Calu3 (cell line): ENCODE measurements at regions not wholly inside any gene's neighbourhood (a gene's known extent, or its start where the extent isn't known, plus 50 kb on each side); places are given as distances from the start of the nearest gene placed in this dataset.

Experiments used
- BruUV-seq: library from RNA; stranded (reverse); fragments of 400-500 nt; replicated peaks from 2 replicates; lab custom pipeline; 2021; lab: Mats Ljungman, UMichigan
- CTCF ChIA-PET: fragments of 300-600 bp; sonication (Branson Sonifier 250); formaldehyde crosslinking; loops from one replicate; lab custom pipeline; 2022; ENCODE audit warnings: antibody characterized with exemption; lab: Charles Lee
- DNase-seq: peaks from one replicate; pipeline ENCODE4 v3.0.0; 2022
- H3K27ac Mint-ChIP-seq: one replicate; pipeline ENCODE4 v1.8.0; 2022; ENCODE audit warnings: mixed read lengths; ENCODE audit not compliant: unreplicated experiment
- H3K27me3 Mint-ChIP-seq: one replicate; pipeline ENCODE4 v1.8.0; 2022; ENCODE audit warnings: mixed read lengths; ENCODE audit not compliant: unreplicated experiment
- H3K36me3 Mint-ChIP-seq: one replicate; pipeline ENCODE4 v1.8.0; 2022; ENCODE audit warnings: mild to moderate bottlenecking, moderate library complexity, mixed read lengths; ENCODE audit not compliant: insufficient read depth, unreplicated experiment
- H3K4me1 Mint-ChIP-seq: one replicate; pipeline ENCODE4 v1.8.0; 2022; ENCODE audit warnings: mild to moderate bottlenecking, low read depth, mixed read lengths; ENCODE audit not compliant: unreplicated experiment
- H3K4me3 Mint-ChIP-seq: one replicate; pipeline ENCODE4 v1.8.0; 2022; ENCODE audit warnings: mild to moderate bottlenecking, low read depth, moderate library complexity, mixed read lengths; ENCODE audit not compliant: unreplicated experiment
- H3K9me3 Mint-ChIP-seq: one replicate; pipeline ENCODE4 v1.8.0; 2022; ENCODE audit warnings: low read depth, mixed read lengths; ENCODE audit not compliant: unreplicated experiment
- intact Hi-C: fragments of 100-400 bp; cut with micrococcal nuclease; formaldehyde crosslinking; loops from one replicate; pipeline ENCODE4 v1.10.0; 2022; ENCODE audit not compliant: unreplicated experiment
- TF ChIP-seq, protein P1 (sequence below): fragments of 200-600 bp; IDR thresholded peaks from one replicate; pipeline ENCODE4 v1.8.0; 2022; ENCODE audit warnings: antibody characterized with exemption; ENCODE audit not compliant: unreplicated experiment

DNA sequence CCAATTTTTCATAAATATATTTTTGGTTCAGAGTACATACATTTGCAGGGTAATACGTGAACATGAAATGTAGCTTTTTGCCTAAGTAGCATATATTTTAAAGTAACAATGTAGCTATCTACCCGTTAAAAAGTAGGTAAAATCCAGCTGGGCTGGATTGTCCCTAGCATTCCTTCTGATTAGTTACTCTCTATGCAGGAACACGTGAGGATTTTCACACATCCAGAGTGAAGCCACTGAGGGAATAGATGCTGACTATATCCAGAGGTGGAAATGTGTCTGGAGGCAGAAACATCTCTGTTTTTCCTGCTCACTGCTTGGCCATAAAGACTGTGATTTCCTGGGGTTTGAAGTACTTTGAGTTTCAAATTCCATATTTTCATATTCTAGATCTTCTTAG, 338.9 kb upstream of the KIAA1217 start:
- no TSS peak for BruUV-seq
- no peak for DNase-seq
- CTCF ChIA-PET, result no interaction called here
- Mint-ChIP-seq H3K27ac (no peak overlapping the region), H3K9me3 (peaks cover 2% of the 10 kb centered on the region), H3K4me3 (no peak overlapping the region), H3K27me3 (no peaks in the 10 kb centered on the region), H3K4me1 (no peaks in the 10 kb centered on the region), H3K36me3 (no peaks in the 10 kb centered on the region)
- TF ChIP-seq, protein P1, sequence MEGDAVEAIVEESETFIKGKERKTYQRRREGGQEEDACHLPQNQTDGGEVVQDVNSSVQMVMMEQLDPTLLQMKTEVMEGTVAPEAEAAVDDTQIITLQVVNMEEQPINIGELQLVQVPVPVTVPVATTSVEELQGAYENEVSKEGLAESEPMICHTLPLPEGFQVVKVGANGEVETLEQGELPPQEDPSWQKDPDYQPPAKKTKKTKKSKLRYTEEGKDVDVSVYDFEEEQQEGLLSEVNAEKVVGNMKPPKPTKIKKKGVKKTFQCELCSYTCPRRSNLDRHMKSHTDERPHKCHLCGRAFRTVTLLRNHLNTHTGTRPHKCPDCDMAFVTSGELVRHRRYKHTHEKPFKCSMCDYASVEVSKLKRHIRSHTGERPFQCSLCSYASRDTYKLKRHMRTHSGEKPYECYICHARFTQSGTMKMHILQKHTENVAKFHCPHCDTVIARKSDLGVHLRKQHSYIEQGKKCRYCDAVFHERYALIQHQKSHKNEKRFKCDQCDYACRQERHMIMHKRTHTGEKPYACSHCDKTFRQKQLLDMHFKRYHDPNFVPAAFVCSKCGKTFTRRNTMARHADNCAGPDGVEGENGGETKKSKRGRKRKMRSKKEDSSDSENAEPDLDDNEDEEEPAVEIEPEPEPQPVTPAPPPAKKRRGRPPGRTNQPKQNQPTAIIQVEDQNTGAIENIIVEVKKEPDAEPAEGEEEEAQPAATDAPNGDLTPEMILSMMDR, result no peak
- intact Hi-C loops, result no loop called here

DNA sequence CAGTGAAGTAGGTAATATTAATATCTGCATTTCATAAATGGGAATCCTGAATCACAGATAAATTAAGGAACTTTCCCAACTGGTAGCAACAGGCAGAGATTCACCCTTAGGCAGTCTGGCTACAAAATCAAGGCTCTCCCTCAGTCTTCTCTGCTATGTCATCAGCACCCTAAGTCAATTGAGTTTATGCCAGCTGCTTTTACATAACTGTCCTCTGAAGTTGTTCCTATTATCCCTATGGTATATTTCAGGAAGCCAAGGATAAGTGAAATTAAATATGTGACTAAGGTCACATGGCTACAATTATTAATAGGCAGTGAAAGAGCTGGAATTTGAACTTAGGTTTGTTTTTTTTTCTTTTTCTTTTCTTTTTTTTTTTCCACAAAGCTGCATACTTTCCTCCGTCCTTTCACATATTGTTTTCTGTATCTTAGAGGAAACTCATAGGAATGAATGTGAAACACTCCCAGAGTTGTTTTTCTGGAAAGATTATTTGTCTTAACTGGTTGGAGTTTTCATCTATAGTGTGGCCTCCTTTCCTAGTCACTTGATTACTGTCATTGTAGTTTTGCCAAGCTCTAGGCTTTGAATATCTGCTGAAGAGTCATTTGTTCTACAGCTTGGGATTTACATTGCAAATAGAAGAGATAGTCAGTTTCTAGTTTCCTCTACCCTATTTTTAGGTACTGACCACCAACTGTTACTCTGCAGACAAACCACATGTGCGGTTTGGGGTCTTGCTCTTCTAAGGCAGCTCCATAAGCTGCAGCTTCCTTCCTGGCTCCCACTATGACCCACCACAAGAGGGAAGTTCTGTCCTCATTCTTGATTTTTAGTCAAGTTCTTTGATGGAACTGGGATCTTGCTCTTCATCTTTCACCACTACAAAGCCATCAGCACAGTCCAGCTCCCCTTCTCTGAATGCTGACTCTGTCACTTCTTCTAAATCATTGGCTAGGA, 338.0 kb upstream of the KIAA1217 start:
- Mint-ChIP-seq H3K4me3 (no peak overlapping the region), H3K36me3 (no peaks in the 10 kb centered on the region), H3K27ac (no peak overlapping the region), H3K27me3 (no peaks in the 10 kb centered on the region), H3K9me3 (peaks cover 2% of the 10 kb centered on the region), H3K4me1 (no peaks in the 10 kb centered on the region)
- CTCF ChIA-PET, result no interaction called here
- intact Hi-C loops, result no loop called here
- TF ChIP-seq, protein P1, result no peak
- DNase-seq, result no peak
- BruUV-seq, result no TSS peak

DNA sequence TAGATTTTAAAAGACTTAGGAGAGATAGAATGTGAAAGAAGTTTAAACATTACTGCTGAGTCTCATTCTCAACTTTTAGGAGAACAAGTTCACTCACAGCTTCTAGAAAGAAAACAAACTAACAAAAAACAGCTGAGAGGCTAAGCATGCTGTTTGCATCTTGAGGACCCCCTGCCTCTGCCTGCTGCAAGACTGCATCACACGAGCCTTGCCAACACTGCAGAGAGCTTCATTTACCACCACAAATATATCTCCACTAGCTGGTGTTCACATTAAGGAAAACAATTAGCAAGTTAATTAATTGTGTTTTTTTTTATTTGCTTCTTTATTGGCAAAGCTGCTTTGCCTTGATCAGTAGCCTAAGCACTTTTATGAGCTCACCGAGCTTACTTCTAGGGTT, 336.6 kb upstream of the KIAA1217 start:
- no peak for DNase-seq
- intact Hi-C loops, result no loop called here
- H3K4me3 Mint-ChIP-seq, result no peak overlapping the region
- CTCF ChIA-PET, result no interaction called here
- TF ChIP-seq, protein P1, result no peak
- H3K36me3 Mint-ChIP-seq, result no peaks in the 10 kb centered on the region
- no peaks in the 10 kb centered on the region for H3K27me3 Mint-ChIP-seq
- peaks cover 2% of the 10 kb centered on the region for H3K9me3 Mint-ChIP-seq
- no peaks in the 10 kb centered on the region for H3K4me1 Mint-ChIP-seq
- no peak overlapping the region for H3K27ac Mint-ChIP-seq
- BruUV-seq, result no TSS peak

DNA sequence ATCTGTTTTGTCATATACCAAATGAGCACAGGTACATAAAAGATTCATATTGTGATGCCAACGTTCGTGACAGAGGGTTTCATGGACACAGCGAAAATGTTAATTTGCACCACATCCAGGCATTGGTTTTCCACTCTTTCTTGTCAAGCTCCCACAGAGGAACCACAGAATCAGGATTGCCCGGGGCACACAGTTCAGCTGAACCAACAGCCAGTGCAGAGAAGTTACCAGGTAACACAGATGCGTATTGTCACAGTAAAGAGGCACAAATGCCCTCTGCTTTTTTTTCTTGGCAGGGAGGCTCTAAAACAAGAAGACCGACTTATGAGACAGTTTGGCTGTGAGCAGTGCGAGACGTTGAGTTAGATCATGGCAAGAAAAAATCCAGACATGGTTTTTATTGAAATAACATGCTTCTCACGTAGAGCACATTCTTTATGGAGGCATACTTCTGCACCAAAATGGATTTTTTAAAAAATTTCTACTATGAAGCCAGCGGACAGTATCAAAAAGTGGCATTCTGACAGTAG, 331.1 kb upstream of the KIAA1217 start:
- CTCF ChIA-PET, result no interaction called here
- no peaks in the 10 kb centered on the region for H3K4me1 Mint-ChIP-seq
- H3K4me3 Mint-ChIP-seq, result no peak overlapping the region
- no peaks in the 10 kb centered on the region for H3K27me3 Mint-ChIP-seq
- TF ChIP-seq, protein P1, result no peak
- no peak for DNase-seq
- H3K27ac Mint-ChIP-seq, result no peak overlapping the region
- H3K36me3 Mint-ChIP-seq, result no peaks in the 10 kb centered on the region
- no TSS peak for BruUV-seq
- intact Hi-C loops, result no loop called here
- peaks cover 2% of the 10 kb centered on the region for H3K9me3 Mint-ChIP-seq
